Suprapubic skin (tissue), 4 donors: ENCODE measurements at regions not wholly inside any gene's neighbourhood (a gene's known extent, or its start where the extent isn't known, plus 50 kb on each side); places are given as distances from the start of the nearest gene placed in this dataset.

Experiments
- DNase-seq, 2 donors: peaks; one replicate each; pipeline ENCODE4 v3.0.0-alpha.2; 2019; ENCODE audit warnings: low spot score in 2 of 2
- H3K27ac ChIP-seq: fragments of 200-600 bp; sonication (generic); one replicate; pipeline ENCODE4 v1.5.1; 2019
- H3K27me3 ChIP-seq: fragments of 200-600 bp; sonication (generic); one replicate; pipeline ENCODE4 v1.5.1; 2019
- H3K36me3 ChIP-seq: fragments of 200-600 bp; sonication (generic); one replicate; pipeline ENCODE4 v1.5.1; 2019
- H3K4me1 ChIP-seq: fragments of 200-600 bp; sonication (generic); one replicate; pipeline ENCODE4 v1.5.1; 2019
- H3K4me3 ChIP-seq: fragments of 200-600 bp; sonication (generic); one replicate; pipeline ENCODE4 v1.5.1; 2019; ENCODE audit warnings: mild to moderate bottlenecking
- H3K9me3 ChIP-seq: fragments of 200-600 bp; sonication (generic); one replicate; pipeline ENCODE4 v1.5.1; 2019
- CTCF ChIP-seq, 2 donors: fragments of 200-600 bp in 1 of 2; fragments of 450-650 bp in 1 of 2; sonication (generic) in 1 of 2; IDR thresholded peaks; one replicate each; pipeline ENCODE4 v1.5.1; 2016 to 2019; ENCODE audit warnings: antibody characterized with exemption in 2 of 2, mild to moderate bottlenecking in 1 of 2, moderate library complexity in 1 of 2
- EP300 ChIP-seq: sonication (generic); formaldehyde crosslinking; IDR thresholded peaks from one replicate; pipeline ENCODE4 v1.6.1; 2017; ENCODE audit warnings: antibody characterized with exemption
- POLR2A ChIP-seq, 2 donors: fragments of 450-650 bp; IDR thresholded peaks; one replicate each; pipeline ENCODE4 v1.6.1; 2017; ENCODE audit warnings: antibody characterized with exemption in 2 of 2, mild to moderate bottlenecking in 2 of 2, moderate library complexity in 2 of 2
- POLR2AphosphoS5 ChIP-seq, 3 donors: sonication (generic); formaldehyde crosslinking; IDR thresholded peaks; one replicate each; pipeline ENCODE4 v1.6.1; 2017; ENCODE audit warnings: antibody characterized with exemption in 3 of 3
- WGBS: methylation state at CpG from one replicate; pipeline ENCODE4 v1.1.5; 2018; 5-methylcytosine and 5-hydroxymethylcytosine counted together

- no peak overlapping the region for H3K27ac ChIP-seq
- no peak for TF ChIP-seq EP300
- no peak for TF ChIP-seq POLR2AphosphoS5 (IDR thresholded peaks at IDR 0.05)
- no peak for TF ChIP-seq POLR2A (IDR thresholded peaks at IDR 0.05)
- TF ChIP-seq CTCF (IDR thresholded peaks at IDR 0.05), result no peak
- WGBS, result 88% methylated on average over 3 of the region's 3 CpGs
- H3K4me1 ChIP-seq, result no peaks in the 10 kb centered on the region
- no peak for DNase-seq
- H3K27me3 ChIP-seq, result no peaks in the 10 kb centered on the region
- no peaks in the 10 kb centered on the region for H3K9me3 ChIP-seq
- H3K4me3 ChIP-seq, result no peak overlapping the region
- no peaks in the 10 kb centered on the region for H3K36me3 ChIP-seq
These were observed 325.1 kb upstream of the ADAMTS16 start for GRCh38 chr5:4815002-4815401.

DNA sequence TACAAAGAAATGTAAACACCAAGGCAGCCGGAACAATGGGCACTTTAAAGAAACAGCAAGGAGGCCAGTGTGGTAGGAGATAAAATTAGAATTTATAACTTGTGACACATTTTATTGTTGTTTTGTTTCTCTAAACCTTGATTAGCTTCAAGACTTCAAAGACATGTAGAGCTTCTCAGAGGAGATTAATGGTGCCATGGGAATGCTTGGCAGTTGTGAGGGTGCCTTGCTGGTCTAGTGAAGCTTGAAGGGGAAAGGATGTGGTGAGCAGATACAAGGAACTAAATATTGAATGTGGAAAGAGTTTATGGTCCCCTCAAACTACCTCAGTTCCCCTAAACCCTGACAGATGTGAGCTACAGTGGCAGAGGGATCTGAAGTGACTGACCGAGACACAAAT, 322.4 kb upstream of the ADAMTS16 start:
- no peaks in the 10 kb centered on the region for H3K9me3 ChIP-seq
- H3K27ac ChIP-seq, result no peak overlapping the region
- TF ChIP-seq POLR2AphosphoS5 (IDR thresholded peaks at IDR 0.05) (no peak), POLR2A (IDR thresholded peaks at IDR 0.05) (no peak), EP300 (no peak), CTCF (IDR thresholded peaks at IDR 0.05) (no peak)
- no peak for DNase-seq
- H3K36me3 ChIP-seq, result no peaks in the 10 kb centered on the region
- no peaks in the 10 kb centered on the region for H3K27me3 ChIP-seq
- 59% methylated on average over 2 of the region's 2 CpGs for WGBS
- no peaks in the 10 kb centered on the region for H3K4me1 ChIP-seq
- no peak overlapping the region for H3K4me3 ChIP-seq

DNA sequence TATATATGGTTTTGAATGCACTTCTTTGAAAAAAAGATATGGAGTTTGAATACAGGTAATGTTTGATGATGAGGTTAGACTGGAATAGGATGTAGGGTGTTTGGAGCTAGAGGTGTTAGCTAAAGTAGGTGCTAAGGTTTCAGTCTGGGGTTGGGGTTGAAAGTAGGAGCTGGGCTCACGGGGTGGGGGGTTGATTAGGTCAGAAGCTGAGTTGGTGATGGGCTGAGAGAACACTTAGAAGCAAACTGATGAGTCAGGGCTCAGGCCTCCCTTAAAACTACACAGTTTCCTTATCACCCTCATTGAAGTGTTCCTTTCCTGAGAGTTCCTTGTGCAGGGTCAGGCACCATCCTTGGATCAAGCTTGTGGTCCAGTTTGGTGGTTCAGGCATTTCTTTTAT, 308.8 kb upstream of the ADAMTS16 start:
- DNase-seq, result no peak
- Histone ChIP-seq H3K36me3 (no peaks in the 10 kb centered on the region), H3K27ac (no peak overlapping the region), H3K4me3 (no peak overlapping the region), H3K4me1 (no peaks in the 10 kb centered on the region), H3K9me3 (no peaks in the 10 kb centered on the region), H3K27me3 (peaks cover 2% of the 10 kb centered on the region)
- TF ChIP-seq CTCF (IDR thresholded peaks at IDR 0.05) (no peak), POLR2A (IDR thresholded peaks at IDR 0.05) (no peak), EP300 (no peak), POLR2AphosphoS5 (IDR thresholded peaks at IDR 0.05) (no peak)
- WGBS, result 68% methylated on average over 1 of the region's 1 CpG

GRCh38 chr5:4832471-4832870, 307.7 kb upstream of the ADAMTS16 start:
- peaks cover 2% of the 10 kb centered on the region for H3K27me3 ChIP-seq
- no peaks in the 10 kb centered on the region for H3K4me1 ChIP-seq
- no peak for TF ChIP-seq POLR2AphosphoS5 (IDR thresholded peaks at IDR 0.05)
- no peak for TF ChIP-seq EP300
- H3K36me3 ChIP-seq, result no peaks in the 10 kb centered on the region
- H3K9me3 ChIP-seq, result no peaks in the 10 kb centered on the region
- WGBS, result 64% methylated on average over 5 of the region's 5 CpGs
- no peak overlapping the region for H3K27ac ChIP-seq
- DNase-seq, result no peak
- no peak overlapping the region for H3K4me3 ChIP-seq

GRCh38 chr5:4833104-4833738, 306.9 kb upstream of the ADAMTS16 start:
- no peaks in the 10 kb centered on the region for H3K36me3 ChIP-seq
- TF ChIP-seq CTCF (IDR thresholded peaks at IDR 0.05), result no peak
- TF ChIP-seq POLR2A (IDR thresholded peaks at IDR 0.05), result no peak
- no peak for TF ChIP-seq EP300
- TF ChIP-seq POLR2AphosphoS5 (IDR thresholded peaks at IDR 0.05), result no peak

More at GRCh38 chr5:4833104-4833738, 306.9 kb upstream of the ADAMTS16 start:
- no peak overlapping the region for H3K4me3 ChIP-seq
- no peak overlapping the region for H3K27ac ChIP-seq
- no peaks in the 10 kb centered on the region for H3K9me3 ChIP-seq
- WGBS, result 76% methylated on average over 4 of the region's 4 CpGs
- DNase-seq, result no peak
- H3K27me3 ChIP-seq, result peaks cover 2% of the 10 kb centered on the region
- H3K4me1 ChIP-seq, result no peaks in the 10 kb centered on the region
